IMR-90 (cell line): ENCODE measurements at regions not wholly inside any gene's neighbourhood (a gene's known extent, or its start where the extent isn't known, plus 50 kb on each side); places are given as distances from the start of the nearest gene placed in this dataset.

Experiments
- ATAC-seq: fragments of 200-7000 bp; cut with Tn5 transposase; 2 replicates; pipeline ENCODE4 v1.9.1; 2020; ENCODE audit warnings: low read depth, mild to moderate bottlenecking, moderate library complexity
- BruUV-seq: library from RNA; stranded (reverse); fragments of 400-500 nt; replicated peaks from 2 replicates; lab custom pipeline; 2021; lab: Mats Ljungman, UMichigan
- CTCF ChIA-PET: fragments of 300-600 bp; formaldehyde crosslinking; extraction: SDS; loops from one replicate; lab custom pipeline; 2021; ENCODE audit warnings: antibody characterized with exemption; lab: Yijun Ruan, JAX
- POLR2A ChIA-PET: fragments of 300-600 bp; sonication (Branson Sonifier 250); formaldehyde crosslinking; loops from one replicate; lab custom pipeline; 2022; ENCODE audit warnings: antibody characterized with exemption; ENCODE audit not compliant: unreplicated experiment; lab: Charles Lee
- DNase-seq: peaks from one replicate; pipeline ENCODE4 v3.0.0; 2013
- H2AFZ ChIP-seq: replicated peaks from 2 replicates; pipeline ENCODE3; 2013; ENCODE audit warnings: low read length, mild to moderate bottlenecking; ENCODE audit not compliant: poor library complexity
- H2AK5ac ChIP-seq: 2 replicates; pipeline ENCODE4 v1.6.1; 2013; ENCODE audit warnings: low read depth, low read length, inconsistent platforms
- H2AK9ac ChIP-seq: replicated peaks from 2 replicates; pipeline ENCODE3; 2013; ENCODE audit warnings: mild to moderate bottlenecking, low read depth, low read length, moderate library complexity; ENCODE audit not compliant: poor library complexity
- H2BK120ac ChIP-seq: 2 replicates; pipeline ENCODE4 v1.6.1; 2013; ENCODE audit warnings: low read depth, low read length, inconsistent platforms
- H2BK15ac ChIP-seq: 3 replicates; pipeline ENCODE4 v1.6.1; 2013; ENCODE audit warnings: low read depth, low read length, inconsistent platforms
- H2BK20ac ChIP-seq: 2 replicates; pipeline ENCODE4 v1.6.1; 2013; ENCODE audit warnings: low read depth, mild to moderate bottlenecking, inconsistent platforms, low read length, moderate library complexity
- H2BK5ac ChIP-seq: 2 replicates; pipeline ENCODE4 v1.6.1; 2013; ENCODE audit warnings: mild to moderate bottlenecking, low read depth, low read length, inconsistent platforms; ENCODE audit not compliant: poor library complexity, severe bottlenecking
- H3K14ac ChIP-seq: replicated peaks from 2 replicates; pipeline ENCODE4 v1.6.1; 2013; ENCODE audit warnings: low read depth, low read length, inconsistent platforms
- H3K18ac ChIP-seq: 2 replicates; pipeline ENCODE4 v1.6.1; 2013; ENCODE audit warnings: low read depth, low read length, control low read depth
- H3K23ac ChIP-seq: 2 replicates; pipeline ENCODE4 v1.6.1; 2013; ENCODE audit warnings: low read depth, low read length, inconsistent platforms
- H3K27ac ChIP-seq: 2 replicates; pipeline ENCODE4 v1.5.1; 2013; ENCODE audit warnings: mild to moderate bottlenecking, control low read depth, low read length; ENCODE audit not compliant: insufficient read depth
- H3K27me3 ChIP-seq: 2 replicates; pipeline ENCODE4 v1.6.1; 2013; ENCODE audit warnings: low read length; ENCODE audit not compliant: control insufficient read depth, insufficient read depth
- H3K36me3 ChIP-seq: 2 replicates; pipeline ENCODE4 v1.6.1; 2013; ENCODE audit warnings: low read length, mixed read lengths; ENCODE audit not compliant: control insufficient read depth, insufficient read depth
- H3K4ac ChIP-seq: 2 replicates; pipeline ENCODE4 v1.6.1; 2013; ENCODE audit warnings: low read depth, low read length, inconsistent platforms
- H3K4me1 ChIP-seq: 2 replicates; pipeline ENCODE4 v1.6.1; 2013; ENCODE audit warnings: low read length, mixed read lengths; ENCODE audit not compliant: control insufficient read depth, insufficient read depth
- H3K4me2 ChIP-seq: 2 replicates; pipeline ENCODE4 v1.6.1; 2013; ENCODE audit warnings: low read depth, mild to moderate bottlenecking, control low read depth, low read length, moderate library complexity
- H3K4me3 ChIP-seq: 2 replicates; pipeline ENCODE4 v1.5.1; 2013; ENCODE audit warnings: low read depth, mild to moderate bottlenecking, control low read depth, low read length, moderate library complexity; ENCODE audit not compliant: insufficient read depth
- H3K56ac ChIP-seq: 2 replicates; pipeline ENCODE4 v1.6.1; 2013; ENCODE audit warnings: low read length, inconsistent platforms; ENCODE audit not compliant: insufficient read depth; ENCODE audit errors: extremely low read depth
- H3K79me1 ChIP-seq, 2 experiments: 2 replicates each; pipeline ENCODE4 v1.6.1; 2013; ENCODE audit warnings: low read length in 2 of 2, inconsistent platforms in 1 of 2, low read depth in 1 of 2
- H3K9ac ChIP-seq: 2 replicates; pipeline ENCODE4 v1.6.1; 2013; ENCODE audit warnings: low read depth, low read length, control low read depth
- H3K9me1 ChIP-seq: 2 replicates; pipeline ENCODE4 v1.6.1; 2013; ENCODE audit warnings: low read length, inconsistent platforms; ENCODE audit not compliant: insufficient read depth
- H3K9me3 ChIP-seq: 2 replicates; pipeline ENCODE4 v1.6.1; 2013; ENCODE audit warnings: low read length; ENCODE audit not compliant: control insufficient read depth, insufficient read depth
- H4K20me1 ChIP-seq: 2 replicates; pipeline ENCODE4 v1.6.1; 2013; ENCODE audit warnings: low read length, inconsistent platforms; ENCODE audit not compliant: insufficient read depth
- H4K5ac ChIP-seq: 2 replicates; pipeline ENCODE4 v1.6.1; 2013; ENCODE audit warnings: mild to moderate bottlenecking, low read depth, low read length, control low read depth
- H4K8ac ChIP-seq, 2 experiments: 2 replicates each; pipeline ENCODE4 v1.6.1; 2013; ENCODE audit warnings: low read depth in 2 of 2, low read length in 2 of 2, control low read depth in 1 of 2, inconsistent platforms in 1 of 2
- H4K91ac ChIP-seq: 2 replicates; pipeline ENCODE4 v1.6.1; 2013; ENCODE audit warnings: low read depth, low read length, inconsistent platforms; ENCODE audit not compliant: insufficient read depth
- BHLHE40 ChIP-seq: fragments of 150-350 bp; IDR thresholded peaks from 2 replicates; pipeline ENCODE4 v1.6.1; 2016; ENCODE audit warnings: mild to moderate bottlenecking, low read depth, low read length
- CEBPB ChIP-seq: IDR thresholded peaks from 2 replicates; pipeline ENCODE4 v1.6.1; 2012; ENCODE audit warnings: low read depth, low read length, improper control_type of control experiment
- CHD1 ChIP-seq: IDR thresholded peaks from 2 replicates; pipeline ENCODE4 v1.6.1; 2012; ENCODE audit warnings: low read depth, low read length, improper control_type of control experiment
- FOS ChIP-seq: fragments of 150-350 bp; IDR thresholded peaks from 2 replicates; pipeline ENCODE4 v1.6.1; 2016; ENCODE audit warnings: low read depth, low read length
- MAFK ChIP-seq: IDR thresholded peaks from 2 replicates; pipeline ENCODE4 v1.6.1; 2012; ENCODE audit warnings: low read depth, low read length, improper control_type of control experiment
- MAZ ChIP-seq: IDR thresholded peaks from 2 replicates; pipeline ENCODE4 v1.6.1; 2012; ENCODE audit warnings: low read depth, mild to moderate bottlenecking, low read length, improper control_type of control experiment, moderate library complexity, borderline replicate concordance
- MXI1 ChIP-seq: IDR thresholded peaks from 2 replicates; pipeline ENCODE4 v1.6.1; 2012; ENCODE audit warnings: low read depth, mild to moderate bottlenecking, low read length, moderate library complexity, borderline replicate concordance
- NFE2L2 ChIP-seq: fragments of 150-350 bp; IDR thresholded peaks from 2 replicates; pipeline ENCODE4 v1.6.1; 2016; ENCODE audit warnings: low read depth, mild to moderate bottlenecking, low read length
- POLR2A ChIP-seq: IDR thresholded peaks from 2 replicates; pipeline ENCODE4 v1.6.1; 2012; ENCODE audit warnings: mild to moderate bottlenecking, low read depth, low read length
- RAD21 ChIP-seq: IDR thresholded peaks from 2 replicates; pipeline ENCODE4 v1.6.1; 2012; ENCODE audit warnings: low read length, improper control_type of control experiment
- RCOR1 ChIP-seq: IDR thresholded peaks from 2 replicates; pipeline ENCODE4 v1.6.1; 2012; ENCODE audit warnings: mild to moderate bottlenecking, low read length, improper control_type of control experiment; ENCODE audit not compliant: insufficient replicate concordance
- RFX5 ChIP-seq: IDR thresholded peaks from 2 replicates; pipeline ENCODE4 v1.8.0; 2012; ENCODE audit warnings: low read depth, mild to moderate bottlenecking, low read length, moderate library complexity
- SMC3 ChIP-seq: fragments of 150-350 bp; IDR thresholded peaks from 2 replicates; pipeline ENCODE4 v1.6.1; 2016; ENCODE audit warnings: low read depth, mild to moderate bottlenecking, antibody characterized with exemption, low read length, moderate library complexity
- WGBS, 2 experiments: methylation state at CpG; one replicate each; pipeline versions ENCODE4 v1.1.5 to v1.1.7; 2013; ENCODE audit warnings: missing lambda C conversion rate in 2 of 2; ENCODE audit not compliant: insufficient read length in 1 of 2; ENCODE audit errors: extremely low coverage in 2 of 2; 5-methylcytosine and 5-hydroxymethylcytosine counted together
- dilution Hi-C: fragments of 300-500 bp; cut with HindIII; formaldehyde crosslinking; loops from one replicate; pipeline ENCODE4 v1.14.3; 2018; ENCODE audit warnings: low sequenced_read_pairs; ENCODE audit not compliant: unreplicated experiment
- in situ Hi-C: fragments of 300-500 bp; cut with MboI; formaldehyde crosslinking; loops from 3 replicates; pipeline ENCODE4 v1.14.3; 2019; ENCODE audit warnings: low sequenced_read_pairs, inconsistent platforms, mixed read lengths
- intact Hi-C: fragments of 100-400 bp; cut with micrococcal nuclease; formaldehyde crosslinking; loops from 2 replicates; pipeline ENCODE4 v1.10.0; 2022
- TF ChIP-seq, protein P1 (sequence below): conservative IDR thresholded peaks from 2 replicates; pipeline ENCODE4 v1.5.1; 2012; ENCODE audit warnings: mild to moderate bottlenecking, low read depth, low read length, improper control_type of control experiment
- TF ChIP-seq, protein P2 (sequence below): fragments of 150-350 bp; IDR thresholded peaks from 2 replicates; pipeline ENCODE4 v1.6.1; 2017; ENCODE audit warnings: mild to moderate bottlenecking, antibody characterized with exemption, low read length, low read depth
- TF ChIP-seq, protein P3 (sequence below): fragments of 150-350 bp; IDR thresholded peaks from 2 replicates; pipeline ENCODE4 v1.6.1; 2016; ENCODE audit warnings: low read depth, mild to moderate bottlenecking, low read length, moderate library complexity, borderline replicate concordance

DNA sequence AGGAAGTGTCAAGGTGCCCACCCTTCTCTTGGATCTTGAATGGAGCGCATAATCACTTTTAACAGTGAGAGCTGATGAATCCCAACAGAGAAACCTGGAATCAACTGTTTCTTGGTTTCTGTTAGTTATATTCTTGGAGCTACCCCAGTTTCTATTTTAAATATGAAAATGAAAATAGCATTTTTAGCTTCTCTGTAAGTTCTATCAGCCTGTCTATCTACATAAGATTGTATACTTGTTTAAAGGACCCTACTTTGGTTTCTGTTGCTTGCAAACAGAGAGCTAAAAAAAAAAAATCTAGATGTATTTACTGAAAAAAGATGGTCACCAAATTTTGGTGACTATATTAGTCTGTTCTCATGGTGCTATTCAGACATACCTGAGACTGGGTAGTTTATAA lies 670.0 kb downstream of the NCAM2 start:
- H2BK20ac ChIP-seq, result no peak overlapping the region
- H2BK15ac ChIP-seq, result no peak overlapping the region
- no peak overlapping the region for H3K4me3 ChIP-seq
- dilution Hi-C loops, result no loop called here
- H3K9me3 ChIP-seq, result no peaks in the 10 kb centered on the region
- WGBS, 2 experiments, result no CpG with 5 or more reads among the region's 1 CpG
- H2BK5ac ChIP-seq, result no peak overlapping the region
- H4K5ac ChIP-seq, result no peak overlapping the region
- BruUV-seq, result no TSS peak
- H3K4me1 ChIP-seq, result no peaks in the 10 kb centered on the region
- CTCF ChIA-PET, result no interaction called here
- H3K9me1 ChIP-seq, result no peaks in the 10 kb centered on the region
- no peak overlapping the region for H3K4ac ChIP-seq
- H4K20me1 ChIP-seq, result no peaks in the 10 kb centered on the region
- no peak overlapping the region for H4K91ac ChIP-seq
- POLR2A ChIA-PET, result no interaction called here
- in situ Hi-C loops, result no loop called here
- H3K36me3 ChIP-seq, result no peaks in the 10 kb centered on the region
- H3K23ac ChIP-seq, result no peak overlapping the region
- H4K8ac ChIP-seq, result no peak overlapping the region
- no peak overlapping the region for H3K4me2 ChIP-seq
- H3K18ac ChIP-seq, result no peak overlapping the region
- H3K79me1 ChIP-seq, result no peaks in the 10 kb centered on the region
- H3K9ac ChIP-seq, result no peak overlapping the region
- H3K27ac ChIP-seq, result no peak overlapping the region
- intact Hi-C loops, result no loop called here
- H3K27me3 ChIP-seq, result no peaks in the 10 kb centered on the region
- H2AFZ ChIP-seq, result no peak overlapping the region
- no peak overlapping the region for H3K56ac ChIP-seq
- no peak overlapping the region for H3K14ac ChIP-seq
- no peak overlapping the region for H2BK120ac ChIP-seq
- no peak overlapping the region for H2AK5ac ChIP-seq
- no peak for DNase-seq
- TF ChIP-seq RCOR1, result no peak
- no peak for TF ChIP-seq MXI1
- TF ChIP-seq CEBPB, result no peak
- TF ChIP-seq CHD1, result no peak
- TF ChIP-seq, protein P1, sequence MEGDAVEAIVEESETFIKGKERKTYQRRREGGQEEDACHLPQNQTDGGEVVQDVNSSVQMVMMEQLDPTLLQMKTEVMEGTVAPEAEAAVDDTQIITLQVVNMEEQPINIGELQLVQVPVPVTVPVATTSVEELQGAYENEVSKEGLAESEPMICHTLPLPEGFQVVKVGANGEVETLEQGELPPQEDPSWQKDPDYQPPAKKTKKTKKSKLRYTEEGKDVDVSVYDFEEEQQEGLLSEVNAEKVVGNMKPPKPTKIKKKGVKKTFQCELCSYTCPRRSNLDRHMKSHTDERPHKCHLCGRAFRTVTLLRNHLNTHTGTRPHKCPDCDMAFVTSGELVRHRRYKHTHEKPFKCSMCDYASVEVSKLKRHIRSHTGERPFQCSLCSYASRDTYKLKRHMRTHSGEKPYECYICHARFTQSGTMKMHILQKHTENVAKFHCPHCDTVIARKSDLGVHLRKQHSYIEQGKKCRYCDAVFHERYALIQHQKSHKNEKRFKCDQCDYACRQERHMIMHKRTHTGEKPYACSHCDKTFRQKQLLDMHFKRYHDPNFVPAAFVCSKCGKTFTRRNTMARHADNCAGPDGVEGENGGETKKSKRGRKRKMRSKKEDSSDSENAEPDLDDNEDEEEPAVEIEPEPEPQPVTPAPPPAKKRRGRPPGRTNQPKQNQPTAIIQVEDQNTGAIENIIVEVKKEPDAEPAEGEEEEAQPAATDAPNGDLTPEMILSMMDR, result no peak
- no peak for TF ChIP-seq FOS
- no peak for TF ChIP-seq MAFK
- TF ChIP-seq, protein P2, sequence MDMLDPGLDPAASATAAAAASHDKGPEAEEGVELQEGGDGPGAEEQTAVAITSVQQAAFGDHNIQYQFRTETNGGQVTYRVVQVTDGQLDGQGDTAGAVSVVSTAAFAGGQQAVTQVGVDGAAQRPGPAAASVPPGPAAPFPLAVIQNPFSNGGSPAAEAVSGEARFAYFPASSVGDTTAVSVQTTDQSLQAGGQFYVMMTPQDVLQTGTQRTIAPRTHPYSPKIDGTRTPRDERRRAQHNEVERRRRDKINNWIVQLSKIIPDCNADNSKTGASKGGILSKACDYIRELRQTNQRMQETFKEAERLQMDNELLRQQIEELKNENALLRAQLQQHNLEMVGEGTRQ, result no peak
- no peak for TF ChIP-seq RFX5
- no peak for TF ChIP-seq POLR2A
- TF ChIP-seq SMC3, result no peak
- TF ChIP-seq, protein P3, sequence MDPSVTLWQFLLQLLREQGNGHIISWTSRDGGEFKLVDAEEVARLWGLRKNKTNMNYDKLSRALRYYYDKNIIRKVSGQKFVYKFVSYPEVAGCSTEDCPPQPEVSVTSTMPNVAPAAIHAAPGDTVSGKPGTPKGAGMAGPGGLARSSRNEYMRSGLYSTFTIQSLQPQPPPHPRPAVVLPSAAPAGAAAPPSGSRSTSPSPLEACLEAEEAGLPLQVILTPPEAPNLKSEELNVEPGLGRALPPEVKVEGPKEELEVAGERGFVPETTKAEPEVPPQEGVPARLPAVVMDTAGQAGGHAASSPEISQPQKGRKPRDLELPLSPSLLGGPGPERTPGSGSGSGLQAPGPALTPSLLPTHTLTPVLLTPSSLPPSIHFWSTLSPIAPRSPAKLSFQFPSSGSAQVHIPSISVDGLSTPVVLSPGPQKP, result no peak
- TF ChIP-seq RAD21, result no peak
- TF ChIP-seq BHLHE40, result no peak
- no peak for TF ChIP-seq NFE2L2
- no peak for TF ChIP-seq MAZ
- no peak overlapping the region for H2AK9ac ChIP-seq
- no peak for ATAC-seq
